WERI-Rb-1 (cell line): ENCODE measurements at regions not wholly inside any gene's neighbourhood (a gene's known extent, or its start where the extent isn't known, plus 50 kb on each side); places are given as distances from the start of the nearest gene placed in this dataset.

ENCODE experiments used
- DNase-seq: peaks from one replicate; pipeline ENCODE4 v3.0.0-alpha.2; 2020
- H3K27ac ChIP-seq: fragments of 250-450 bp; sonication (Bioruptor Pico); 2 replicates; pipeline ENCODE4 v1.5.1; 2020; ENCODE audit warnings: mild to moderate bottlenecking, moderate library complexity
- H3K27me3 ChIP-seq: fragments of 250-450 bp; sonication (Bioruptor Pico); 2 replicates; pipeline ENCODE4 v1.5.1; 2021; ENCODE audit warnings: mild to moderate bottlenecking, low read depth, moderate library complexity; ENCODE audit not compliant: insufficient read depth, severe bottlenecking
- H3K36me3 ChIP-seq: fragments of 250-450 bp; sonication (Bioruptor Pico); 2 replicates; pipeline ENCODE4 v1.5.1; 2020; ENCODE audit warnings: mild to moderate bottlenecking, moderate library complexity
- H3K4me3 ChIP-seq: 2 replicates; pipeline ENCODE4 v1.5.1; 2011; ENCODE audit warnings: low read depth, mild to moderate bottlenecking, control low read depth, low read length
- H3K9me3 ChIP-seq: fragments of 250-450 bp; sonication (Bioruptor Pico); 2 replicates; pipeline ENCODE4 v1.5.1; 2021; ENCODE audit warnings: mild to moderate bottlenecking, moderate library complexity; ENCODE audit not compliant: severe bottlenecking
- TF ChIP-seq, protein P1 (sequence below): IDR thresholded peaks from 2 replicates; pipeline ENCODE4 v1.5.1; 2011; ENCODE audit warnings: low read depth, mild to moderate bottlenecking, control low read depth, inconsistent platforms, low read length

DNA sequence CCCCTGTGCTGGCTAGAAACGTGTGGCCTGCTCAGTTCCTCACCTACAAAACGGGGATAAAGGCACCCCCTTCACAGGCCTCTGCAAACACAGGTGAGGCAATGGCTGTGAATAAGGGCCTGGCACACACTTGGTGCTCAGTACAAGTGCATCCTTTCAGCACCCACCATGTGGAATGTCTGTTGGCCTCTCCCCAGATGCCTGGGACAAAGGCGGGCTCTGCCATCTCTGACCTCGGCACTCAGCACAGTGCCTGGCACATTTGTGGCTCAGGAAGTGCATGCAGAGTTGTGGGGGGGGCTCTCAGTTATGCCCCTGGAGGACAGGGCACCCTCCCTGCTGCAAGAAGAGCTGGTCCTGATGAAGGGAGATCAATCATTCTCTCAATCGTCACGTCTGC is 224.6 kb upstream of the RAB6C start:
- H3K4me3 ChIP-seq: no peak overlapping the region
- H3K27ac ChIP-seq: no peak overlapping the region
- H3K9me3 ChIP-seq: no peaks in the 10 kb centered on the region
- TF ChIP-seq, protein P1, sequence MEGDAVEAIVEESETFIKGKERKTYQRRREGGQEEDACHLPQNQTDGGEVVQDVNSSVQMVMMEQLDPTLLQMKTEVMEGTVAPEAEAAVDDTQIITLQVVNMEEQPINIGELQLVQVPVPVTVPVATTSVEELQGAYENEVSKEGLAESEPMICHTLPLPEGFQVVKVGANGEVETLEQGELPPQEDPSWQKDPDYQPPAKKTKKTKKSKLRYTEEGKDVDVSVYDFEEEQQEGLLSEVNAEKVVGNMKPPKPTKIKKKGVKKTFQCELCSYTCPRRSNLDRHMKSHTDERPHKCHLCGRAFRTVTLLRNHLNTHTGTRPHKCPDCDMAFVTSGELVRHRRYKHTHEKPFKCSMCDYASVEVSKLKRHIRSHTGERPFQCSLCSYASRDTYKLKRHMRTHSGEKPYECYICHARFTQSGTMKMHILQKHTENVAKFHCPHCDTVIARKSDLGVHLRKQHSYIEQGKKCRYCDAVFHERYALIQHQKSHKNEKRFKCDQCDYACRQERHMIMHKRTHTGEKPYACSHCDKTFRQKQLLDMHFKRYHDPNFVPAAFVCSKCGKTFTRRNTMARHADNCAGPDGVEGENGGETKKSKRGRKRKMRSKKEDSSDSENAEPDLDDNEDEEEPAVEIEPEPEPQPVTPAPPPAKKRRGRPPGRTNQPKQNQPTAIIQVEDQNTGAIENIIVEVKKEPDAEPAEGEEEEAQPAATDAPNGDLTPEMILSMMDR: no peak
- no peaks in the 10 kb centered on the region for H3K27me3 ChIP-seq
- no peak for DNase-seq
- no peaks in the 10 kb centered on the region for H3K36me3 ChIP-seq

- H3K9me3 ChIP-seq: no peaks in the 10 kb centered on the region
- TF ChIP-seq, protein P1: no peak
- no peak for DNase-seq
- no peaks in the 10 kb centered on the region for H3K36me3 ChIP-seq
- no peak overlapping the region for H3K4me3 ChIP-seq
- H3K27ac ChIP-seq: no peak overlapping the region
- H3K27me3 ChIP-seq: no peaks in the 10 kb centered on the region
Observed at GRCh38 chr2:129755786-129756185, 223.7 kb upstream of the RAB6C start.

DNA sequence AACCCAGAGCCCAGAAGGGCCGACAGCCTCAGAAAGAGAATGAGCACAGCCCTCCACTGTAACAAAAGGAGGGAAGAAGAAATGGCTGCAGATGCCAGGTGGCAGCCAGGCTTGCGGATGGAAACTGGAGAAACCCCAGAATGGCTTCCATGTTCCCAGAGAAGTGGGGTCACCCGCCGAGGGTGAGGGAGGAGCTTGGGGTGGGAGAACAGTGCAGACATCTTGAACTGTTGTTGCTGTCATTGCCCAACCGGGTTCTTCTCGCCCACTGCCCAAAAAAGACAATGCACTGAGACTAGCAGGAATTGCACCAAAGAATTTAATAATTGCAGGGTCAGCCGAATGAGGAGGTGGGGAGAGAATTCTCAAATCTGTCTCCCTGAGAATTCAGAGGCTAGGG is 223.2 kb upstream of the RAB6C start:
- TF ChIP-seq, protein P1: no peak
- Histone ChIP-seq H3K27me3 (no peaks in the 10 kb centered on the region), H3K36me3 (no peaks in the 10 kb centered on the region)

DNA sequence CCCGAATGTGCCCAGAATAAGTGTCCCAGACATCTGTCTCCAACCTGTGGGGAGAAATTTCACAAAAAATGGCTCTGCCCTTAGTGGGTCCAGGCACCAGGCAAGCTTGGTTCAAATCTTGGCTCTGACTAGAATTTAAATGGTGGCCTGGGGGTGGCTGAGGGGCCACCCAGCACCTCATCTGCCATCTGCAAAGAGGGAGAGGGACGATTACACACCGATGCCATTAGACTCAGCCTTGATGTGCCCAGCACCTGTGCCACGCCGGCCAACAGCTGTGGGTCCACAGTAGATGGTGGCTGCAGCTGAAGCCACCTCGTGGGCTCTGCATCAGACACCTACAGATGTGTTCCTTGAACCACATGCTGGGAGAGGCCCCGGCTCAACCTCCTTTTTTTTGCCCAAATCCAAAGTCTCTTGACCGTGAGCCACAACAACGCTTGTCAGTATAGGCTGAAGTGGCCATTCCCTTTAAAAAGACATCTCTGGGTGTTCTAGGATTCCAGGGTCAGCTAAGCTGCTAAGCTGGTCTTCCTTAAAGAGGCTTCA is 222.0 kb upstream of the RAB6C start:
- Histone ChIP-seq H3K27me3 (no peaks in the 10 kb centered on the region), H3K36me3 (no peaks in the 10 kb centered on the region), H3K4me3 (no peak overlapping the region), H3K9me3 (no peaks in the 10 kb centered on the region), H3K27ac (no peak overlapping the region)
- TF ChIP-seq, protein P1: no peak
- DNase-seq: no peak

More for the DNA sequence above, 223.2 kb upstream of the RAB6C start:
- no peak overlapping the region for H3K4me3 ChIP-seq
- no peak overlapping the region for H3K27ac ChIP-seq
- no peaks in the 10 kb centered on the region for H3K9me3 ChIP-seq
- no peak for DNase-seq

GRCh38 chr2:129757915-129758783 is 221.3 kb upstream of the RAB6C start:
- Histone ChIP-seq H3K27ac (no peak overlapping the region), H3K27me3 (no peaks in the 10 kb centered on the region), H3K9me3 (no peaks in the 10 kb centered on the region), H3K36me3 (no peaks in the 10 kb centered on the region), H3K4me3 (no peak overlapping the region)
- no peak for DNase-seq
- TF ChIP-seq, protein P1: no peak
